ENCODE measurements at regions not wholly inside any gene's neighbourhood (a gene's known extent, or its start where the extent isn't known, plus 50 kb on each side); places are given as distances from the start of the nearest gene placed in this dataset.

DNA sequence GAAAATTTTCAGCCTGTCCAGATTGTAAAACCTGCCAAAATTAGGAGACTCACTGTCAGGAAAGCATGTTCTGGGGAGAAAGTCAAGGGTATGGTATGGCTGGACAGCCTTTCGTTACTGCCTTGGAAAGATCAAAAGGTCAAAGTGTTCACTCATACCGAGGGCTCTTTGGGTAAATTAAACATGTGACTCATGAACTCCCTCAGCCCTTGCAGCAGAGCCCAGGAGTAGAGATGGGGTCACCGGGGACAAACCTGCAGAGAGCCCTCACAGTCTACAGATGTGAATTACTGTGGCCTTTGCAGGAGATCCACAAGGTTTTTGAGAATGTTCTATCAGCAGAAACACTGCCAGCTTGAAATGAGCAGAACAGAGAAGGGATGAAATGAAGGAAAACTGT is 275.7 kb downstream of the KLF6 start:
- in situ Hi-C loops (cut with MboI; ENCODE audit: low pct_unique_long_range_greater_than_20kb, low sequenced_read_pairs) = no loop called here
- no peak for DNase-seq

DNA sequence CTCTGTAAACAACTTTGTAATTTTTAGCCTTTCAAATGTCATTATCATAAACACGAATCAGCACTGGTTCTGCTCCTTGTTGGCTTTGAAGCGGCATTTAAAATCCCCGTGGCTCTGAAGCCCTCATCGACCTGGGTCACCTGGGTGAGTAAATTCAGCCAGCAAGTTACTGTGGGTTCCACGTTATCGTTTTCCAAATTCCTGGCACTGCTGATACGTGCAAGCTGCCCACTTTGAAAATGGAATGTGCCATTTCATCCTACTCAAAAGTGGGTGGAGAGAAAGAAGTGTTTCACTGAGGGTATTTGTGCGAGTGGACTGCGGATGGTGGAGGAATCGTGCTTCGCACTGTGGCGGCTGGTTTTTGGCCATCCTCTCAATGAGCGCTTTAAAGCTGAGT is 281.7 kb downstream of the KLF6 start:
- in situ Hi-C loops (cut with MboI; ENCODE audit: low pct_unique_long_range_greater_than_20kb, low sequenced_read_pairs) = no loop called here
- no peak for DNase-seq

DNA sequence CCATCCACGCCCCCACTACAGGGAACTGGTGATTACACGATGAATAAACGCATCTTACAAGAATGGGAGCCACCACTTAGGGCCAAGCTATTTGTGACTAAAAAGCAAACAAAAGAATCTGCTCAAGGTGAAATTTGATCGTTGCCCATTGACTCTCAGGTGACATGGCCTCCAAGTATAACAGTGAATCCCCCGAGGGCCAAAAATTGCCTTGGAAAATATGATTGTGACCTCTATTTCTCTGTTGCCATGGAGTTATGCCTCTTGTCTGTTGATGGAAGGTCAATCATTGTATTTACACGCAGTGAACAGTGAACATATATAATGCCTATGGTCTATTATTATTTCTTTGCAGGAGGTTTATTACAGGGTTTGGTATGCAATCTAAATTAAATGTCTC is 282.3 kb downstream of the KLF6 start:
- in situ Hi-C loops (cut with MboI; ENCODE audit: low pct_unique_long_range_greater_than_20kb, low sequenced_read_pairs) = no loop called here
- DNase-seq = no peak

GRCh38 chr10:3500408-3500856 is 284.6 kb downstream of the KLF6 start:
- DNase-seq = no peak
- in situ Hi-C loops (cut with MboI; ENCODE audit: low pct_unique_long_range_greater_than_20kb, low sequenced_read_pairs) = no loop called here

- no peak for DNase-seq
- in situ Hi-C loops (cut with MboI; ENCODE audit: low pct_unique_long_range_greater_than_20kb, low sequenced_read_pairs) = no loop called here
These were observed 285.9 kb downstream of the KLF6 start for GRCh38 chr10:3499120-3499519.

GRCh38 chr10:3497581-3497980 is 287.4 kb downstream of the KLF6 start:
- in situ Hi-C loops (cut with MboI; ENCODE audit: low pct_unique_long_range_greater_than_20kb, low sequenced_read_pairs) = no loop called here
- DNase-seq = no peak

- in situ Hi-C loops (cut with MboI; ENCODE audit: low pct_unique_long_range_greater_than_20kb, low sequenced_read_pairs) = no loop called here
- DNase-seq = no peak
These were observed 288.9 kb downstream of the KLF6 start for GRCh38 chr10:3496138-3496537.

DNA sequence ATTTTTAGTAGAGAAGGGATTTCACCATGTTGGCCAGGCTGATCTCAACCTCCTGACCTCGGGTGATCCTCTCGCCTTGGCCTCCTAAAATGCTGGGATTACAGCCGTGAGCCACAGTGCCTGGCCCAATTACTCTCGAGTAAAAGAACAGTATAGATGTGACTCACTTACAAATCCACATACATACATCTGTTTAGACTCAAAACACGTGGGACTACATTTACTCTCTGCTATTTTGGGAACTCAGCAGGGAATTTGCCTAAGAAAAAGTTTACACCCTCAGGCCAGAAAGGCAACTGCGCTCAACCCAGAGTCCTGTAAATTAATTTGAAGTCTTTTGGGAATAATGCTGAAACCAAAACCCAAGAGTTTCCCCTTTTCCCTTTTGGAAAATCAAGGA is 289.7 kb downstream of the KLF6 start:
- in situ Hi-C loops (cut with MboI; ENCODE audit: low pct_unique_long_range_greater_than_20kb, low sequenced_read_pairs) = no loop called here
- no peak for DNase-seq

GRCh38 chr10:3494838-3495230 is 290.2 kb downstream of the KLF6 start:
- DNase-seq = no peak
- in situ Hi-C loops (cut with MboI; ENCODE audit: low pct_unique_long_range_greater_than_20kb, low sequenced_read_pairs) = no loop called here

DNA sequence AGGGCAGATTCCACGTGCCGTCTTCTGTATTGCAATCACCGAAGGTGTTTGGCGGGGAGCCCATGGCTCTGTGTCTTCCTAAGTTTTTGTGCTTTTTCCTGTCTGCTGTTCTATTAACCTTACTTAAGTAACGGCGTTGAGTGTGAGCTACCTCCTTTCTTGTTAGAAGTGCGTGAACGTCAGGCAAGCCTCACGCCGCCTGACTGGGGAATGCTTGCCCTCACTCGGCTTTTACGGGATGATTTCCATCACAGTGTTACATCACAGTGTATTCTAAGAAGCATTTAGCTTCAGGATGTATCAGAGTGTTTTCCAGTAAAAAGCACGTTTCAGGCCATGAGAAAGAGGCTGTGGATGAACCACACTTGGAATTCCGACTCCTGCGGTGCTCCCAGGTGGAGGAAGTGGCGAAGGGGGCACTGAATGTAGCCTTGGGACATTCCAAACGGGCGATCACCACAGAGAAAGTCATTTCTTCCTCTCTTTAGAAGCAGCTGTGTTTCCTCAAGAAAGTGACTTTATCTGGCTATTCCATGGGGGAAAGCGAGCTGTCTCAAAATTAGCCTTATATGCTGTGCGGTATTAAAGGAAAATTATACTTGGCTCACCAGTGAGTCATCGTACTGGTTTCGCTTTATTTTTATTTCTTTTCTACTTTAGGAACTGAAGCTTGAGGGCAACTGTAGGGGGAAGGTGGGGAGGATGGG is 290.7 kb downstream of the KLF6 start:
- in situ Hi-C loops (cut with MboI; ENCODE audit: low pct_unique_long_range_greater_than_20kb, low sequenced_read_pairs) = no loop called here
- DNase-seq = no peak

GRCh38 chr10:3493621-3494020 is 291.4 kb downstream of the KLF6 start:
- in situ Hi-C loops (cut with MboI; ENCODE audit: low pct_unique_long_range_greater_than_20kb, low sequenced_read_pairs) = no loop called here
- DNase-seq = no peak

DNA sequence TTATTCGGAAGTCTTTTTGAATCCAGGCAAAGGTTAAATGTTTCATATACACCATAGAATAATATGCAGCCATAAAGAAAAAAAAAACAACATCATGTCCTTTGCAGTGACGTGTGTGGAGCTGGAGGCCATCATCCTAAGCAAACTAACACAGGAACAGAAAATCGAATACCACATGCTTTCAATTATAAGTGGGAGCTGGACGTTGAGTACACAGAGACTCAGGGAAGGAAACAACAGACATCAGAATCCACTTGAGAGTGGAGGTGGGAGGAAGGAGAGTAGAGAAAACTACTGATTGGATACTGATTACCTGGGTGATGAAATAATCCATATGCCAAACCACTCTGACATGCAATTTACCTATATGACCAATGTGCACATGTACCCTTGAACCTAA is 293.4 kb downstream of the KLF6 start:
- in situ Hi-C loops (cut with MboI; ENCODE audit: low pct_unique_long_range_greater_than_20kb, low sequenced_read_pairs) = no loop called here
- DNase-seq = no peak

- in situ Hi-C loops (cut with MboI; ENCODE audit: low pct_unique_long_range_greater_than_20kb, low sequenced_read_pairs) = no loop called here
- DNase-seq = no peak
These were observed 297.8 kb downstream of the KLF6 start for GRCh38 chr10:3487228-3487627.

GRCh38 chr10:3486346-3487065 is 298.5 kb downstream of the KLF6 start:
- in situ Hi-C loops (cut with MboI; ENCODE audit: low pct_unique_long_range_greater_than_20kb, low sequenced_read_pairs) = no loop called here
- no peak for DNase-seq

- peak; percentile 89 for DNase-seq
- in situ Hi-C loops (cut with MboI; ENCODE audit: low pct_unique_long_range_greater_than_20kb, low sequenced_read_pairs) = no loop called here
These were observed 299.8 kb downstream of the KLF6 start for GRCh38 chr10:3485057-3485686.

DNA sequence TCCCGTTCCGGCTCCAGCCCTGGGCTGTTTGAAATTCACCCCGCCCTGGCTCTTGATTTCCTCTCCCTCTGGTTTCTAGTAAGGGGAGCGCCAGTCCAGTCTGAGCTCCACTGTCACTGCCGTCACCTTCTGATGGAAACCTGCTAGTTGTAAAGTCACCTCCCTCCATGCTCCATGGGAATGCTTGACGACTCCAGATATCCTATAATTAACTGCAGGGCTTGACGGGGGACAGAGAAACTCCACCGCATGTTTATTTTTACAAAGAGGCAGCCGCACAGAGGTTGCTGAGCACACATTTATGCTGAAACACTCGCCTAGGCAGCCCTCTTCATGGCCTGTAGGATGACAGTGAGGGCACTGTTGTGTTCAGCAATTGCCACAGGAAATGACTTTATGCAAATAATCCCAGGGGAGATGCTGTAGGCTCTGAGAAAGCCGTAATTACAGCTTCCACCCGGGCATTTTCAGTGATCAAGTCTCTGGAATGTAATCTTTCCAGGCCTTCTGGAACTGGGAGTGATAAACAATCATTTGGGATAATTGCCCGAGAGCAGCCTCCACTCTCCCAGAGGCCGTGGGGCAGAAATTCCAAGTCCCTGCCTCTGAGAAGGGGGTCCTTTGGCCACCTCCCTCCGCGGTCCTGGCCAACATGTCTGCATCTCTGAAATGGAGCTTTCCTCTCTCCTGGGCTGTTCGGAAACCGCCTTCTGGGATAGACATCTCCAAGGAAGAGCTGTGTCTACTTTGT is 300.5 kb downstream of the KLF6 start:
- in situ Hi-C loops (cut with MboI; ENCODE audit: low pct_unique_long_range_greater_than_20kb, low sequenced_read_pairs) = no loop called here
- no peak for DNase-seq

GRCh38 chr10:3482200-3482993 is 302.6 kb downstream of the KLF6 start:
- DNase-seq = peak; percentile 85
- in situ Hi-C loops (cut with MboI; ENCODE audit: low pct_unique_long_range_greater_than_20kb, low sequenced_read_pairs) = no loop called here

- DNase-seq = no peak
- in situ Hi-C loops (cut with MboI; ENCODE audit: low pct_unique_long_range_greater_than_20kb, low sequenced_read_pairs) = no loop called here
These were observed 303.5 kb downstream of the KLF6 start for GRCh38 chr10:3481496-3481895.

DNA sequence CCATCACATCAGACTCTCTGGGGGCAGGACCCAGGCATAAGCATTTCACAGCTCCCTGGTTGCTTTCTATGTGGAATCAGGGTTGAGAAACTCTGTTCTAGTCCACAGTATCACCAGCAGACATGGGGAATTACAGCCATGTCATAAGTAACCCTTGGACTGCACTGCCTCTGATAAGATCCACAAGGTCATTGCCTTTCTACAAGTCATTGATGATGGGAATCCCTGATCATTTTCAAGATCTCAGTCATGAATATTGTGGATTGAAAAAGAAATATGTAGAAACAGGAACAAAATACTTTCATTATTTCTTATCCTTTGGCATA is 304.1 kb downstream of the KLF6 start:
- no peak for DNase-seq
- in situ Hi-C loops (cut with MboI; ENCODE audit: low pct_unique_long_range_greater_than_20kb, low sequenced_read_pairs) = no loop called here

Data from KBM-7 (cell line).